KMS-11 (cell line): ENCODE measurements at regions not wholly inside any gene's neighbourhood (a gene's known extent, or its start where the extent isn't known, plus 50 kb on each side); places are given as distances from the start of the nearest gene placed in this dataset.

Source experiments
- H2AFZ ChIP-seq: fragments of 200-600 bp; sonication (generic); 2 replicates; pipeline ENCODE4 v1.6.1; 2016; ENCODE audit warnings: antibody characterized with exemption, mixed run types, low read depth
- H3K27ac ChIP-seq: fragments of 200-600 bp; sonication (generic); 2 replicates; pipeline ENCODE4 v1.6.1; 2016; ENCODE audit warnings: mild to moderate bottlenecking, mixed run types
- H3K27me3 ChIP-seq: fragments of 200-600 bp; sonication (generic); 2 replicates; pipeline ENCODE4 v1.6.1; 2017; ENCODE audit warnings: mild to moderate bottlenecking, low read depth, mixed run types, moderate library complexity; ENCODE audit not compliant: insufficient read depth
- H3K36me3 ChIP-seq: fragments of 200-600 bp; sonication (generic); 2 replicates; pipeline ENCODE4 v1.6.1; 2017; ENCODE audit warnings: mild to moderate bottlenecking, mixed run types; ENCODE audit not compliant: insufficient read depth
- H3K4me1 ChIP-seq: fragments of 200-600 bp; sonication (generic); 2 replicates; pipeline ENCODE4 v1.6.1; 2016; ENCODE audit warnings: mild to moderate bottlenecking, low read depth, mixed run types; ENCODE audit not compliant: poor library complexity, severe bottlenecking
- H3K4me2 ChIP-seq: fragments of 200-600 bp; sonication (generic); 2 replicates; pipeline ENCODE4 v1.7.0; 2016; ENCODE audit warnings: mild to moderate bottlenecking, mixed run types
- H3K4me3 ChIP-seq: fragments of 200-600 bp; sonication (generic); IDR thresholded peaks from 2 replicates; pipeline ENCODE4 v1.6.1; 2017; ENCODE audit warnings: low read depth, low read length, mixed read lengths; ENCODE audit not compliant: insufficient read depth
- H3K79me2 ChIP-seq: fragments of 200-600 bp; sonication (generic); 2 replicates; pipeline ENCODE4 v1.6.1; 2016; ENCODE audit warnings: low read depth, mixed run types; ENCODE audit not compliant: insufficient read depth
- H3K9ac ChIP-seq: fragments of 200-600 bp; sonication (generic); 2 replicates; pipeline ENCODE4 v1.6.1; 2016; ENCODE audit warnings: mild to moderate bottlenecking, mixed run types
- H4K20me1 ChIP-seq: fragments of 200-600 bp; sonication (generic); 2 replicates; pipeline ENCODE4 v1.6.1; 2016; ENCODE audit warnings: mild to moderate bottlenecking, mixed run types; ENCODE audit not compliant: insufficient read depth
- TF ChIP-seq, protein P1 (sequence below): fragments of 200-600 bp; sonication (generic); conservative IDR thresholded peaks from 2 replicates; pipeline ENCODE4 v1.6.1; 2017; ENCODE audit warnings: low read depth, mild to moderate bottlenecking, antibody characterized with exemption, low read length, moderate library complexity, mixed read lengths

DNA sequence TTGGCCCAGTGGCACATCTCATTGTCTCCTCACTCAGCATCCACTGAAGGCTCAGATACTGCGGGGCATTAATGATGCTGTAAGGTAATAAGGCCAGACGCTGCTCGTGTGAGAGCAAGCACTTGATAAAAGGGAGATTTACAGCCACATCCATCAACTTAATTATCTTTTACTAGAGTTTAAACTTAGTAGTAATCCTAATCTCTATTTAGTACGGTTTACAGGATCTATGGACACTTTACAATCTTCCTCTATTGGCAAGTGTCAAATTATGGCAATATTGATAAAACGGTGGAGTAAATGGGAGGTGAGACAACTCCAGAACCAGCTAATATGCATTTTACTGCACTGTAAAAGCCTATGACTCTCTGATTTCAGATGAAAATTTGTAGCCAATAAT is 192.7 kb upstream of the GPR12 start:
- Histone ChIP-seq H3K27ac (no peak overlapping the region), H3K79me2 (no peaks in the 10 kb centered on the region), H3K4me1 (no peaks in the 10 kb centered on the region), H3K9ac (no peak overlapping the region), H3K4me2 (no peak overlapping the region), H3K4me3 (no peak overlapping the region), H4K20me1 (no peaks in the 10 kb centered on the region), H3K27me3 (no peaks in the 10 kb centered on the region), H3K36me3 (no peaks in the 10 kb centered on the region), H2AFZ (no peak overlapping the region)
- TF ChIP-seq, protein P1, sequence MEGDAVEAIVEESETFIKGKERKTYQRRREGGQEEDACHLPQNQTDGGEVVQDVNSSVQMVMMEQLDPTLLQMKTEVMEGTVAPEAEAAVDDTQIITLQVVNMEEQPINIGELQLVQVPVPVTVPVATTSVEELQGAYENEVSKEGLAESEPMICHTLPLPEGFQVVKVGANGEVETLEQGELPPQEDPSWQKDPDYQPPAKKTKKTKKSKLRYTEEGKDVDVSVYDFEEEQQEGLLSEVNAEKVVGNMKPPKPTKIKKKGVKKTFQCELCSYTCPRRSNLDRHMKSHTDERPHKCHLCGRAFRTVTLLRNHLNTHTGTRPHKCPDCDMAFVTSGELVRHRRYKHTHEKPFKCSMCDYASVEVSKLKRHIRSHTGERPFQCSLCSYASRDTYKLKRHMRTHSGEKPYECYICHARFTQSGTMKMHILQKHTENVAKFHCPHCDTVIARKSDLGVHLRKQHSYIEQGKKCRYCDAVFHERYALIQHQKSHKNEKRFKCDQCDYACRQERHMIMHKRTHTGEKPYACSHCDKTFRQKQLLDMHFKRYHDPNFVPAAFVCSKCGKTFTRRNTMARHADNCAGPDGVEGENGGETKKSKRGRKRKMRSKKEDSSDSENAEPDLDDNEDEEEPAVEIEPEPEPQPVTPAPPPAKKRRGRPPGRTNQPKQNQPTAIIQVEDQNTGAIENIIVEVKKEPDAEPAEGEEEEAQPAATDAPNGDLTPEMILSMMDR, result no peak

DNA sequence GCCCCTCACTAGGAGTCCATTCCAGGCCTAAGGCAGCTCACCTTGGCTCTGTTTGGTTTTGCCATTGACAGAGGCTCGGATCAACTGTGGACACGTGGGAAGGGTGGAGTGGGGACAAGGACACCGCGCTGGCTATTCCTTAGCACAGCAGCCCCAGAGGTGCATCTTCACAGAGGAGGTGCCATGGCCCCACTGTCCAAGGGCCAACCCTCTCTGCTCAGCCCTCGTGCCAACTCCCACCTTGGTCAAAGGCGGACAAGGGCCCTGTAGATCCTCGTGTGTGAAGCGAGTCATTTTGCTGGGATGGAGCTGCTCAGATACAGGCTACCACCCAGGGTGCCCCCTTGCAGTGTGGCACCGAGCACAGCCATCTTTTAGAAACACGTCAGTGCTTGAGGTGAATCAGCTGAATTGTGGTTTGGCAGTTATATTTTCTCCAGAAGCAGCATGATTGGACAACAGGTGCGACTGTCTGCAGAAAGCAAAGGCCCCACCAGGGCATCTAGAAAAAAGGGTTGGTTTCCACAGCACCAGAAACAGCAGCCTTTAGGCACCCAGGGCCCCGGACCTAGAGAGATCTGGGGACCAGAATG is 192.1 kb upstream of the GPR12 start:
- no peak overlapping the region for H3K4me3 ChIP-seq
- H3K4me2 ChIP-seq, result no peak overlapping the region
- no peak overlapping the region for H3K27ac ChIP-seq
- TF ChIP-seq, protein P1, result no peak
- no peaks in the 10 kb centered on the region for H3K79me2 ChIP-seq
- no peaks in the 10 kb centered on the region for H3K4me1 ChIP-seq
- no peaks in the 10 kb centered on the region for H4K20me1 ChIP-seq
- H3K9ac ChIP-seq, result no peak overlapping the region
- H3K27me3 ChIP-seq, result no peaks in the 10 kb centered on the region
- H2AFZ ChIP-seq, result no peak overlapping the region
- no peaks in the 10 kb centered on the region for H3K36me3 ChIP-seq

DNA sequence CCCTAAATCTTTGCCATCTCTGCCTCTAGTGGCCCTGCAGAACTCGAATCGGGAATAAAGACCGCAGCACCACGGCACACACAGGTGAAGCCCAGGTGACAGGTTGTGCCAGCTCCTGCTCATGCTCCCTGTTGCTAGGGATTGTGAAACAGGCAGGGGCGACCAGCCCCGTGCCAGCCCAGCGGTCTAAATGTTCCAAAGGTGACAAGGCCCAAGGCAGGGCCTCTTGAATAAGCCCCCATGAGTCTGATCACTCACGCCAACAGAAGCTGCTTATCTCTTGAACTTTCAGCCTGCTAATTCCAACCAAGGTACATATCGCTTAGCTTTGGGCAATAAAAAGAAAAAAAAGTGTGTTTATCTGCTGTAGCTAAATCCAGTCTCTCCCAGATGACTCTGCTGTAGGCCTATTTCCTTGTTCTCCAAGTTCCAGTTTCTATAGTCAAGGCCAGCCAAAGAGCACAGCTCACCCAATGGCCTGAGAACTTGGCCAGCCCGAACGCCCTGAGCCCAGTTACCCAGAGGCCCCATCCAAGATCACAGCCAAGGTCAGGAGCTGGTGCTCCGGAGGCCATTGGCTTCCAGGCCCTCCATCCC is 191.1 kb upstream of the GPR12 start:
- no peaks in the 10 kb centered on the region for H3K27me3 ChIP-seq
- H3K27ac ChIP-seq, result no peak overlapping the region
- no peaks in the 10 kb centered on the region for H4K20me1 ChIP-seq
- no peaks in the 10 kb centered on the region for H3K79me2 ChIP-seq
- H3K9ac ChIP-seq, result no peak overlapping the region
- no peaks in the 10 kb centered on the region for H3K4me1 ChIP-seq
- no peak overlapping the region for H2AFZ ChIP-seq
- TF ChIP-seq, protein P1, result no peak
- no peak overlapping the region for H3K4me2 ChIP-seq
- no peak overlapping the region for H3K4me3 ChIP-seq
- no peaks in the 10 kb centered on the region for H3K36me3 ChIP-seq

DNA sequence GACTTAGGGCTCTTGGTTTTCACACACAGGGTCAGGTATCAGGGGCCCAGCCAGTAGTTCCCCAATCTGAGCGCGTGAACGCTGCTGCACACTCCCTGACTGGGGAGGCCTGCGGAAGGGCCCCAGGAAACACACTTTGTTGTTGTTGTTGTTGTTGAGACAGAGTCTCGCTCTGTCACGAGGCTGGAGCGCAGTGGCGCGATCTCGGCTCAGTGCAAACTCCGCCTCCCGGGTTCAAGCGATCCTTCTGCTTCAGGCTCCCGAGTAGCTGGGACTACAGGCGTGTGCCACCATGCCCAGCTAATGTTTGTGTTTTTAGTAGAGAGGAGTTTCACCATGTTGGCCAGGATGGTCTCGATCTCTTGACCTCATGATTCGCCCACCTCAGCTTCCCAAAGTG is 190.4 kb upstream of the GPR12 start:
- no peaks in the 10 kb centered on the region for H3K36me3 ChIP-seq
- no peak overlapping the region for H3K9ac ChIP-seq
- H2AFZ ChIP-seq, result no peak overlapping the region
- no peak overlapping the region for H3K4me3 ChIP-seq
- no peaks in the 10 kb centered on the region for H3K4me1 ChIP-seq
- H3K27me3 ChIP-seq, result no peaks in the 10 kb centered on the region
- no peaks in the 10 kb centered on the region for H4K20me1 ChIP-seq
- no peak overlapping the region for H3K4me2 ChIP-seq
- H3K79me2 ChIP-seq, result no peaks in the 10 kb centered on the region
- TF ChIP-seq, protein P1, result no peak
- H3K27ac ChIP-seq, result no peak overlapping the region
